Peyer's patch (tissue), 4 donors: ENCODE measurements at regions not wholly inside any gene's neighbourhood (a gene's known extent, or its start where the extent isn't known, plus 50 kb on each side); places are given as distances from the start of the nearest gene placed in this dataset.

ENCODE experiments used
- DNase-seq, 3 donors: peaks; one replicate each; pipeline ENCODE4 v3.0.0-alpha.2; 2017 to 2019
- H3K27ac ChIP-seq, 4 donors: fragments of 200-600 bp; sonication (generic); one replicate each; pipeline ENCODE4 v1.5.1; 2016 to 2019
- H3K27me3 ChIP-seq, 2 donors: fragments of 200-600 bp; sonication (generic); one replicate each; pipeline ENCODE4 v1.5.1; 2019
- H3K36me3 ChIP-seq, 3 donors: fragments of 200-600 bp; sonication (generic); one replicate each; pipeline ENCODE4 v1.5.1; 2016 to 2019
- H3K4me1 ChIP-seq, 4 donors: fragments of 200-600 bp; sonication (generic); one replicate each; pipeline ENCODE4 v1.5.1; 2016 to 2019
- H3K4me3 ChIP-seq, 4 donors: fragments of 200-600 bp; sonication (generic); 1 replicate in 3 of 4; 2 replicates in 1 of 4; pipeline ENCODE4 v1.5.1; 2016 to 2019; ENCODE audit warnings: mild to moderate bottlenecking in 1 of 4
- H3K9me3 ChIP-seq, 4 donors: fragments of 200-600 bp; sonication (generic); one replicate each; pipeline ENCODE4 v1.5.1; 2016 to 2019; ENCODE audit warnings: mild to moderate bottlenecking in 1 of 4
- CTCF ChIP-seq, 6 experiments: fragments of 450-650 bp in 4 of 6; fragments of 200-600 bp in 2 of 6; sonication (generic) in 1 of 6; IDR thresholded peaks; one replicate each; pipeline ENCODE4 v1.5.1; 2017 to 2019; ENCODE audit warnings: antibody characterized with exemption in 6 of 6, mild to moderate bottlenecking in 3 of 6, moderate library complexity in 1 of 6
- POLR2A ChIP-seq, 2 donors: fragments of 450-650 bp; IDR thresholded peaks; one replicate each; pipeline ENCODE4 v1.5.1; 2017; ENCODE audit warnings: antibody characterized with exemption in 2 of 2, mild to moderate bottlenecking in 2 of 2, moderate library complexity in 2 of 2

GRCh38 chr6:90780778-90781177 lies 193.9 kb upstream of the MAP3K7 start:
- Histone ChIP-seq H3K36me3 (no peaks in the 10 kb centered on the region), H3K4me3 (no peak overlapping the region), H3K4me1 (no peaks in the 10 kb centered on the region), H3K27ac (no peak overlapping the region), H3K27me3 (no peaks in the 10 kb centered on the region), H3K9me3 (no peaks in the 10 kb centered on the region)
- no peak for DNase-seq
- no peak for TF ChIP-seq POLR2A (IDR thresholded peaks at IDR 0.05)
- TF ChIP-seq CTCF (IDR thresholded peaks at IDR 0.05): no peak

- DNase-seq: no peak
- Histone ChIP-seq H3K27ac (no peak overlapping the region), H3K9me3 (no peaks in the 10 kb centered on the region), H3K4me3 (no peak overlapping the region), H3K27me3 (no peaks in the 10 kb centered on the region), H3K36me3 (no peaks in the 10 kb centered on the region), H3K4me1 (no peaks in the 10 kb centered on the region)
- TF ChIP-seq CTCF (IDR thresholded peaks at IDR 0.05) (no peak), POLR2A (IDR thresholded peaks at IDR 0.05) (no peak)
Measured at GRCh38 chr6:90780141-90780540, 193.3 kb upstream of the MAP3K7 start.

DNA sequence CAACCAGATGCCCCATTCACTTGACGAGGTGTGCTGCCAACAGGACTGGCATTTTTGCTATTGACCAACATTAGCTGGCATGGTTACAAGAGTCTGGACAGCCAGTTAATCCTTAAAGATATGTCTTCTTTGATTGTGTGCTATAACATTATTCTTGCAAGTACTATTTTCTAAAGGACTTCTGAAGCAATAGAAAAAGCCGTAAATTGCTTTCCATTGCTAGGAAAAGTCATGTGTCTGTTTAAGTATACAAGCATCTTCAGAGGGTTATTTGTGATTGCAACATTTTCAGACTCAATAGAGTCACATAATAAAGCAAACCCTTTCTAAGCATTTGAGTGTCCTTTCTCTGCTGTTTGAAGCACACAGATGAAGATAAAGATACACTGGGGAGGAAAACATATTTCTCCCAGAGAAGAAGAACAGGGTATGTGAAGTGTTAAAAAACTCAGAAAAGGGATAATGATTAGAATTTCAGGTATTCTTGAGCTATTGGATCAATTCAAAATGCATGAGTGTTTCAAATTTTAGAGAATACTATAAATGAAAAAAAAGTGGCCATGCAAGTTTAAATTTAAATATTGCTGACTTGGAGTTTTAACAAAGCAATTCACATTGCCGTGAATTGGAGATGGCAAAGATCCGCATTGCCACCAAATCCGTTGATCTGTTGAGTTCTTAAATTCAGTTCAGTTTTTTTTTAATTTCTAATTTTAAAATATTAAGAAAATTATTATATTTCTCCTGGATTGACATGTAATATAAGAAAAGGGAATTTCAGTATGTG lies 191.7 kb upstream of the MAP3K7 start:
- no peak overlapping the region for H3K27ac ChIP-seq
- H3K4me3 ChIP-seq: no peak overlapping the region
- no peaks in the 10 kb centered on the region for H3K9me3 ChIP-seq
- no peaks in the 10 kb centered on the region for H3K27me3 ChIP-seq
- no peaks in the 10 kb centered on the region for H3K4me1 ChIP-seq
- DNase-seq: no peak
- TF ChIP-seq CTCF (IDR thresholded peaks at IDR 0.05) (no peak), POLR2A (IDR thresholded peaks at IDR 0.05) (no peak)
- no peaks in the 10 kb centered on the region for H3K36me3 ChIP-seq

GRCh38 chr6:90770778-90771177 lies 183.9 kb upstream of the MAP3K7 start:
- no peak for TF ChIP-seq POLR2A (IDR thresholded peaks at IDR 0.05)
- TF ChIP-seq CTCF (IDR thresholded peaks at IDR 0.05): no peak
- no peaks in the 10 kb centered on the region for H3K4me1 ChIP-seq
- no peak for DNase-seq
- H3K36me3 ChIP-seq: no peaks in the 10 kb centered on the region
- H3K4me3 ChIP-seq: no peak overlapping the region
- no peak overlapping the region for H3K27ac ChIP-seq
- no peaks in the 10 kb centered on the region for H3K9me3 ChIP-seq
- H3K27me3 ChIP-seq: no peaks in the 10 kb centered on the region

DNA sequence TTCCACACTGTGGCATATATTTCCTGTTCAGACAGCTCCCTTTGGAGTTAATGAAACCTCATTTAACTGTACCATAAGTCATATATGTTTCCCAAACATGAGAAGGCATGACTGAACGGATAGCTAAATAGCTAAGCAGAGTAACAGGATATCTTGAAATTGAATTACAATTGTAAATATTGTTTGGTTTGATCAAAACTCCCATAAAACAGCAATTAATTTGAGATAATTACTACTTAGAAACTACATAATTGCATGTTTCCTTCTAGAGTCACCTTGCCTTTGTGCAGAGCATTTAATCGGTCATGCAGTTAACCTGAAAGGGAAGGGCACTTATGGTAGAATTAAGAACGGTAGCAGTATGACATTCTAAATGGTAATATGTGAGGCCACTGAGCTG lies 179.0 kb upstream of the MAP3K7 start:
- no peak for TF ChIP-seq POLR2A (IDR thresholded peaks at IDR 0.05)
- no peak for TF ChIP-seq CTCF (IDR thresholded peaks at IDR 0.05)
- DNase-seq: no peak
- Histone ChIP-seq H3K4me3 (no peak overlapping the region), H3K4me1 (no peaks in the 10 kb centered on the region), H3K27ac (no peak overlapping the region), H3K9me3 (no peaks in the 10 kb centered on the region), H3K27me3 (no peaks in the 10 kb centered on the region), H3K36me3 (no peaks in the 10 kb centered on the region)
